Chondrocyte (in vitro differentiated cells): ENCODE measurements at regions not wholly inside any gene's neighbourhood (a gene's known extent, or its start where the extent isn't known, plus 50 kb on each side); places are given as distances from the start of the nearest gene placed in this dataset.
"Not testable (repeated sequence)": the region's sequence is repeated elsewhere in the genome, so short reads cannot be mapped to it uniquely, and the experiment has no call there.

Experiments
- DNase-seq: peaks from one replicate; pipeline ENCODE4 v3.0.0; 2021; ENCODE audit warnings: mixed read lengths, low spot score
- H3K27ac Mint-ChIP-seq: one replicate; pipeline ENCODE4 v1.8.0; 2021; ENCODE audit warnings: mild to moderate bottlenecking, moderate library complexity, mixed read lengths; ENCODE audit not compliant: unreplicated experiment
- H3K27me3 Mint-ChIP-seq: 2 replicates; pipeline ENCODE4 v1.8.0; 2021; ENCODE audit warnings: low read depth, mixed read lengths
- H3K36me3 Mint-ChIP-seq: 2 replicates; pipeline ENCODE4 v1.8.0; 2021; ENCODE audit warnings: low read depth, mixed read lengths
- H3K4me1 Mint-ChIP-seq: 2 replicates; pipeline ENCODE4 v1.8.0; 2021; ENCODE audit warnings: low read depth, mild to moderate bottlenecking, mixed read lengths
- H3K4me3 Mint-ChIP-seq: one replicate; pipeline ENCODE4 v1.8.0; 2021; ENCODE audit warnings: mild to moderate bottlenecking, moderate library complexity, mixed read lengths; ENCODE audit not compliant: unreplicated experiment
- H3K9me3 Mint-ChIP-seq: 2 replicates; pipeline ENCODE4 v1.8.0; 2021; ENCODE audit warnings: low read depth, mixed read lengths
- TF ChIP-seq, protein P1 (sequence below): fragments of 200-600 bp; sonication (generic); IDR thresholded peaks from 2 replicates; pipeline ENCODE4 v1.5.0; 2021; ENCODE audit warnings: antibody characterized with exemption, mild to moderate bottlenecking, moderate library complexity

DNA sequence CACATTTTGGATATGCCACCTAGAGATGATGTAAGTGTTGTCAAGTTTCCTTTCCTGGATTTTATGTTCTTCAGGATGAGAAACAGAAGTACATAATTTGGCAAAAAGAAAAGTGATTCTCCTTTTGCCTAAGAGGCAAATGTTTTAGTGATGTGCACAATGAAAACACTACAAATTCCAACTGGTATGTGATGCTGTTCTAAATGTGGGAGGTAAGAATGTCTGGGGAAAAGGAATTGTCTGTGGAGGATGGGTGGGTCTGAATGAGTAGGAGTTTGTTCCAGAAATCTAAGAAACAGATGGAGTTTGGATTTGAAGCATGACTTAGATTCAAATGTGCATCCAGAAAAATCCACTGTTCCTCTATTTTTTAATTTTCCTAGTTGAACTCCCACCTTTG lies 473.6 kb upstream of the SPRY2 start:
- Mint-ChIP-seq H3K27ac (peak overlapping the region; percentile 18), H3K27me3 (no peaks in the 10 kb centered on the region), H3K36me3 (peaks cover 6% of the 10 kb centered on the region), H3K4me1 (peaks cover 19% of the 10 kb centered on the region), H3K4me3 (no peak overlapping the region), H3K9me3 (peaks cover 26% of the 10 kb centered on the region)
- no peak for DNase-seq
- TF ChIP-seq, protein P1, sequence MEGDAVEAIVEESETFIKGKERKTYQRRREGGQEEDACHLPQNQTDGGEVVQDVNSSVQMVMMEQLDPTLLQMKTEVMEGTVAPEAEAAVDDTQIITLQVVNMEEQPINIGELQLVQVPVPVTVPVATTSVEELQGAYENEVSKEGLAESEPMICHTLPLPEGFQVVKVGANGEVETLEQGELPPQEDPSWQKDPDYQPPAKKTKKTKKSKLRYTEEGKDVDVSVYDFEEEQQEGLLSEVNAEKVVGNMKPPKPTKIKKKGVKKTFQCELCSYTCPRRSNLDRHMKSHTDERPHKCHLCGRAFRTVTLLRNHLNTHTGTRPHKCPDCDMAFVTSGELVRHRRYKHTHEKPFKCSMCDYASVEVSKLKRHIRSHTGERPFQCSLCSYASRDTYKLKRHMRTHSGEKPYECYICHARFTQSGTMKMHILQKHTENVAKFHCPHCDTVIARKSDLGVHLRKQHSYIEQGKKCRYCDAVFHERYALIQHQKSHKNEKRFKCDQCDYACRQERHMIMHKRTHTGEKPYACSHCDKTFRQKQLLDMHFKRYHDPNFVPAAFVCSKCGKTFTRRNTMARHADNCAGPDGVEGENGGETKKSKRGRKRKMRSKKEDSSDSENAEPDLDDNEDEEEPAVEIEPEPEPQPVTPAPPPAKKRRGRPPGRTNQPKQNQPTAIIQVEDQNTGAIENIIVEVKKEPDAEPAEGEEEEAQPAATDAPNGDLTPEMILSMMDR, result no peak

DNA sequence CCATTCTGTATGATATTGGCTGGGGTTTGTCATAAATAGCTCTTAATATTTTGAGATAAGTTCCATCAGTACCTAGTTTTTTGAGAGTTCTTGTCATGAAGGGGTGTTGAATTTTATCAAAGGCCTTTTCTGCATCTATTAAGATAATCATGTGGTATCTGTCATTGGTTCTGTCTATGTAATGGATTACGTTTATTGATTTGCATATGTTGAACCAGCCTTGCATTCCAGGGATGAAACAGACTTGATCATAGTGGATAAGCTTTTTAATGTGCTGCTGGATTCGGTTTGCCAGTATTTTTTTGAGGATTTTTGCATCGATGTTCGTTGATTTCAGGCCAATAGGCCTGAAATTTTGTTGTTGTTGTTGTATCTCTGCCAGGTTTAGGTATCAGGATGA lies 469.4 kb upstream of the SPRY2 start:
- H3K4me3 Mint-ChIP-seq, H3K27me3 Mint-ChIP-seq, H3K27ac Mint-ChIP-seq, DNase-seq, H3K36me3 Mint-ChIP-seq: not testable (repeated sequence)
- Mint-ChIP-seq H3K9me3 (peaks cover 12% of the 10 kb centered on the region), H3K4me1 (peaks cover 17% of the 10 kb centered on the region)

DNA sequence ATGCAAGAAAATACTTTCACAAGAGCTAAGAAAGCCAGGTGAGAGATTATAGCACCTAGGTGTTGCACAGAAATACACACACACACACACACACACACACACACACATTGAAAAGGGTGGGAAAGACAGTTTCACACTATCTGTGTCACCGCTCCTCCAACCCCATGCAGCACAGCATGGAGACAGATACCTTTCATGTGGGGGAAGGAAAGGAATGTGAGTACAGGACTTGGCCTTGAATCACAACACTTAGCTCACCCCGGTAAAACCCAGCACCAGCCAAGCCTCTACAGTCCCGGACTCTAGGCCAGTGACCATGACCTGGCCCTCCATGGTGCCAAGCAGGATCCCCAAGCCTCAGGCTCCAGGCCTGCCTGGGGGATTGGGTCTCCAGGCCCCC lies 462.0 kb upstream of the SPRY2 start:
- Mint-ChIP-seq H3K36me3 (no peaks in the 10 kb centered on the region), H3K27me3 (no peaks in the 10 kb centered on the region), H3K9me3 (no peaks in the 10 kb centered on the region), H3K4me3 (no peak overlapping the region), H3K27ac (no peak overlapping the region), H3K4me1 (no peaks in the 10 kb centered on the region)
- TF ChIP-seq, protein P1, result no peak
- DNase-seq, result no peak

DNA sequence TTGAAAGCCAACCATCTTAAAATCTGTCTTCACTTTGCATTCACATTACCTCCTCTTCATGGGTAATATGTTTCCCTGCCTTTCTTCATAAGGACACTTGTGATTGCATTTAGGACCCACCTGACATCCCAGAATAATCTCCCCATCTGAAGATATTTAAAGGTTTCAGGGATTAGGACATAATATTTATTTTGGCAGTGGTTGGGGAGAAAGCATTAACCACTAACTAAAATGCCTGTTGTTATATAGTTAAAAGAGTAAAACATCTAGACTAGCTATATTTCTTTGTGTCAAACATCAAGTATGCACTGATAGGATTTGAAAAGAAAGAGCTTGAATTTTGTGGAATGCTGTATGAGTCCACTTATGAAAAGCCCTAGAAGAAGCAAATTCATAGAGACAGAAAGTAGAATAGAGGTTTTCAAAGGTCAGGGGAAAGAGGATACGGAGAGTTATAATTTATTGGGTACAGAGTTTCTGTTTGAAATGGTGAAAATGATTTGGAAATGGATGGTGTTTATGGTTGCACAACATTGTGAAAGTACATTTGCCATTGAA lies 457.7 kb upstream of the SPRY2 start:
- H3K27me3 Mint-ChIP-seq, result no peaks in the 10 kb centered on the region
- no peak overlapping the region for H3K4me3 Mint-ChIP-seq
- TF ChIP-seq, protein P1, result no peak
- H3K4me1 Mint-ChIP-seq, result no peaks in the 10 kb centered on the region
- H3K36me3 Mint-ChIP-seq, result no peaks in the 10 kb centered on the region
- H3K9me3 Mint-ChIP-seq, result no peaks in the 10 kb centered on the region
- no peak overlapping the region for H3K27ac Mint-ChIP-seq
- DNase-seq, result no peak

DNA sequence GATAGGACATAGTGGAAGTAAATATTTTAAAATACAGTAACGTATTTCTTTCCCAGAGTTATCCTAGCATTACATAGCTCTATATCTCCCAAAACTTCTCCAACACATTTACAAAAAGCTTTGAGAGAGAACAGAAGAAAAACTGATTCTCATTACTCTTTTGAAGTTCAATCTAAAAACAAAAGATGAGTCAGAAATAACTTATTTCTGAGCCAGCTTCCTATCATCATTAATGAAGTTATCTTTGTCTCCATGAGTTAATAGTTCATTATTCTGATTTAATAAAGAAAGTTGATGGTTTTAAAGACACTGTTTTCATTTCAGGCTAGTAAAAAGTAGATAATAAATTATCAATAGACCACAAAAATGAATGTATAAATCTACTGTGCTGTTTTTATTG lies 446.7 kb upstream of the SPRY2 start:
- Mint-ChIP-seq H3K4me1 (peaks cover 6% of the 10 kb centered on the region), H3K36me3 (peaks cover 1% of the 10 kb centered on the region), H3K4me3 (no peak overlapping the region), H3K9me3 (peaks cover 6% of the 10 kb centered on the region), H3K27ac (no peak overlapping the region), H3K27me3 (no peaks in the 10 kb centered on the region)
- TF ChIP-seq, protein P1, result no peak
- no peak for DNase-seq

DNA sequence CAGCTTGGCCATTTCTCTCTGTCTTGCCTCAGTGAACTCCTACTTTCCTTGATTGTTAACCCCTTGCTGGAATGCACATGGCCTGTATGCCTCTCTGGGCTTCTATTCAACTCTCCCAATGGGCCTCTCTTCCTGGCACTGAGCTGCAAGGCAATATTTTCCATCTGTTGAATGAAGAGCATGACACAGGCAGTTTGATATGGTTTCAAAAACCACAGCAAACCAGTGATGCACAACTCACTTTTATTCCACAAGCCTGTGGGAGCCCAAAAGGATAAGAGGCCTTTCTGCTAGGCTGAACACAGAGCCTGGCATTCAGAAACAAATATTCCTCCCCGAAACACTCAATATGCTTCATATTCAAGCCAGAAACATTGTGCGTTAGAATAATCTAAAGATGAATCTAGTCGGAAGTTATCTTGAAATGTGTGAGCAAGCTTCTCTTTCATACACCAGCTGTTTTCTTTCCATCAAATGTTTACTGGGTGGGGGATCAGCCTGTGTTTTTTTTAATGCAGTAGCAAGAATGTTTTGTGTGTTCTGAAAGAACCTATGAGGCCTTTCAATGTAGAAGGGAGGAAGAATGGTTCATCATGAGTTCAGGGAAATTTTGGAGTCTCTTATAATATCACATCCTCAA lies 443.1 kb upstream of the SPRY2 start:
- Mint-ChIP-seq H3K36me3 (no peaks in the 10 kb centered on the region), H3K27ac (no peak overlapping the region), H3K9me3 (no peaks in the 10 kb centered on the region), H3K4me3 (no peak overlapping the region), H3K4me1 (peaks cover 25% of the 10 kb centered on the region), H3K27me3 (no peaks in the 10 kb centered on the region)
- no peak for DNase-seq
- TF ChIP-seq, protein P1, result no peak
